ENCODE measurements at regions not wholly inside any gene's neighbourhood (a gene's known extent, or its start where the extent isn't known, plus 50 kb on each side); places are given as distances from the start of the nearest gene placed in this dataset.

DNA sequence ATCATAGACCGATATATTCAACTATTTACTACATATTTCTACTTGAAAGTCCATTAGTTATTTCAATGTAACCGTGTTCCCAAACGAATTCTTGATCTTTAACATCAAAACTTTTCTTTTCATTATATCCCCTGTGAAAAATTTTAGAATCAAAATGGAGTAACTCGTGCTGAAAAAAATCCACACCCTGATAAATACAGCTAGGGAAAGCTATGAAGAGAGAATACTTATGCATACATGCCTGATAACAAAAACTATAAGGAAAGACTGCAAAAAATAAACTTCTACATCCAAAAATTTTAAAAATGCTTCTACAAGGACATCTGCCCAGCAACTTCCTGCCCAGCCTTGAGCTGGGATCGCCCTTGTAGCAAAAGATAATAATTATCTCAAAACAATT is 2458.3 kb upstream of the PCDH20 start:
- TF ChIP-seq CTCF (IDR thresholded peaks at IDR 0.05), result no peak
- TF ChIP-seq POLR2A (IDR thresholded peaks at IDR 0.05), result no peak
